PC-3 (cell line): ENCODE measurements at regions not wholly inside any gene's neighbourhood (a gene's known extent, or its start where the extent isn't known, plus 50 kb on each side); places are given as distances from the start of the nearest gene placed in this dataset.

Source experiments
- ATAC-seq: fragments of 200-7000 bp; cut with Tn5 transposase; 2 replicates; pipeline ENCODE4 v1.9.1; 2020; ENCODE audit warnings: mild to moderate bottlenecking, moderate library complexity
- BruUV-seq: library from RNA; stranded (reverse); fragments of 400-500 nt; replicated peaks from 2 replicates; lab custom pipeline; 2021; lab: Mats Ljungman, UMichigan
- CTCF ChIA-PET: fragments of 300-600 bp; sonication (Branson Sonifier 250); formaldehyde crosslinking; loops from one replicate; lab custom pipeline; 2022; ENCODE audit warnings: antibody characterized with exemption; lab: Charles Lee
- POLR2A ChIA-PET: fragments of 300-600 bp; sonication (Branson Sonifier 250); formaldehyde crosslinking; loops from one replicate; lab custom pipeline; 2022; ENCODE audit warnings: antibody characterized with exemption; ENCODE audit not compliant: unreplicated experiment; lab: Charles Lee
- DNase-seq: peaks from one replicate; pipeline ENCODE4 v3.0.0-alpha.2; 2015
- H2AFZ ChIP-seq: fragments of 300-600 bp; sonication (generic); 2 replicates; pipeline ENCODE4 v1.6.0; 2016; ENCODE audit warnings: antibody characterized with exemption, low read length
- H3F3A ChIP-seq: fragments of 300-600 bp; sonication (generic); one replicate; pipeline ENCODE4 v1.6.0; 2017; ENCODE audit warnings: antibody characterized with exemption, low read length, control low read depth, mild to moderate bottlenecking; ENCODE audit not compliant: unreplicated experiment
- H3K27ac ChIP-seq: fragments of 300-600 bp; sonication (generic); 2 replicates; pipeline ENCODE4 v1.5.1; 2016; ENCODE audit warnings: mild to moderate bottlenecking, low read length
- H3K27me3 ChIP-seq: fragments of 300-600 bp; sonication (generic); 2 replicates; pipeline ENCODE4 v1.6.1; 2016; ENCODE audit warnings: low read length, mixed read lengths
- H3K36me3 ChIP-seq: fragments of 300-600 bp; sonication (generic); 2 replicates; pipeline ENCODE4 v1.6.1; 2016; ENCODE audit warnings: low read depth, mixed run types, low read length, mixed read lengths
- H3K4me1 ChIP-seq: fragments of 300-600 bp; sonication (generic); 2 replicates; pipeline ENCODE4 v1.5.1; 2016; ENCODE audit warnings: low read length; ENCODE audit not compliant: insufficient read depth
- H3K4me2 ChIP-seq: fragments of 300-600 bp; sonication (generic); 2 replicates; pipeline ENCODE4 v1.6.0; 2016; ENCODE audit warnings: low read length
- H3K4me3 ChIP-seq: fragments of 300-600 bp; sonication (generic); 2 replicates; pipeline ENCODE4 v1.5.1; 2016; ENCODE audit warnings: mild to moderate bottlenecking, low read length, mixed read lengths
- H3K79me2 ChIP-seq: fragments of 300-600 bp; sonication (generic); 2 replicates; pipeline ENCODE4 v1.6.1; 2017; ENCODE audit warnings: low read length, mixed read lengths
- H3K9ac ChIP-seq: fragments of 300-600 bp; sonication (generic); 2 replicates; pipeline ENCODE4 v1.6.0; 2016; ENCODE audit warnings: mild to moderate bottlenecking, low read length
- H3K9me2 ChIP-seq: fragments of 300-600 bp; sonication (generic); replicated peaks from 2 replicates; pipeline ENCODE4 v1.6.1; 2016; ENCODE audit warnings: mixed run types, low read length, mixed read lengths
- H3K9me3 ChIP-seq: fragments of 300-600 bp; sonication (generic); 2 replicates; pipeline ENCODE4 v1.6.1; 2016; ENCODE audit warnings: low read length, mixed read lengths
- H4K20me1 ChIP-seq: fragments of 300-600 bp; sonication (generic); 2 replicates; pipeline ENCODE4 v1.6.1; 2016; ENCODE audit warnings: low read length, mixed read lengths
- CTCF ChIP-seq: fragments of 300-600 bp; sonication (generic); conservative IDR thresholded peaks from 2 replicates; pipeline ENCODE4 v1.5.1; 2017; ENCODE audit warnings: antibody characterized with exemption, low read depth, mild to moderate bottlenecking, low read length
- EZH2 ChIP-seq: fragments of 300-600 bp; sonication (generic); IDR thresholded peaks from one replicate; pipeline ENCODE4 v1.6.1; 2017; ENCODE audit warnings: antibody characterized with exemption, mild to moderate bottlenecking, low read length; ENCODE audit not compliant: unreplicated experiment
- EZH2phosphoT487 ChIP-seq: fragments of 300-600 bp; sonication (generic); IDR thresholded peaks from 2 replicates; pipeline ENCODE4 v1.6.1; 2018; ENCODE audit warnings: mild to moderate bottlenecking, antibody characterized with exemption, low read length, borderline replicate concordance
- intact Hi-C: fragments of 100-400 bp; cut with micrococcal nuclease; formaldehyde crosslinking; loops from 2 replicates; pipeline ENCODE4 v1.9.0; 2023

GRCh38 chr15:81785181-81785580, 260.6 kb downstream of the MEX3B start:
- Histone ChIP-seq H3F3A (no peaks in the 10 kb centered on the region), H3K27me3 (peaks cover 65% of the 10 kb centered on the region), H2AFZ (no peak overlapping the region), H3K4me3 (no peak overlapping the region), H3K9me2 (no peaks in the 10 kb centered on the region), H4K20me1 (no peaks in the 10 kb centered on the region), H3K27ac (no peak overlapping the region), H3K4me2 (no peak overlapping the region), H3K4me1 (no peaks in the 10 kb centered on the region), H3K79me2 (no peaks in the 10 kb centered on the region), H3K9me3 (no peaks in the 10 kb centered on the region), H3K36me3 (no peaks in the 10 kb centered on the region), H3K9ac (no peak overlapping the region)
- ChIA-PET CTCF (no interaction called here), POLR2A (no interaction called here)
- TF ChIP-seq EZH2phosphoT487 = no peak
- TF ChIP-seq EZH2 = no peak
- no peak for TF ChIP-seq CTCF
- intact Hi-C loops = no loop called here
- no TSS peak for BruUV-seq
- ATAC-seq (no peak), DNase-seq (no peak)

- Histone ChIP-seq H3K4me1 (no peaks in the 10 kb centered on the region), H2AFZ (no peak overlapping the region), H3K9ac (no peak overlapping the region), H4K20me1 (no peaks in the 10 kb centered on the region), H3K9me2 (no peaks in the 10 kb centered on the region), H3K4me2 (no peak overlapping the region), H3K79me2 (no peaks in the 10 kb centered on the region), H3K27ac (no peak overlapping the region), H3K9me3 (no peaks in the 10 kb centered on the region), H3K4me3 (no peak overlapping the region), H3K36me3 (no peaks in the 10 kb centered on the region), H3K27me3 (peaks cover 62% of the 10 kb centered on the region), H3F3A (no peaks in the 10 kb centered on the region)
- TF ChIP-seq EZH2phosphoT487 (no peak), CTCF (no peak)
- no TSS peak for BruUV-seq
- intact Hi-C loops = no loop called here
- CTCF ChIA-PET = no interaction called here
- no peak for DNase-seq
- POLR2A ChIA-PET = no interaction called here
- no peak for ATAC-seq
Measured at GRCh38 chr15:81784751-81785150, 261.1 kb downstream of the MEX3B start.

- ChIA-PET CTCF (no interaction called here), POLR2A (no interaction called here)
- H3K4me1 ChIP-seq = no peaks in the 10 kb centered on the region
- BruUV-seq = no TSS peak
- peaks cover 54% of the 10 kb centered on the region for H3K27me3 ChIP-seq
- no peak overlapping the region for H3K9ac ChIP-seq
- TF ChIP-seq EZH2phosphoT487 (no peak), CTCF (no peak), EZH2 (no peak)
- no peak overlapping the region for H2AFZ ChIP-seq
- no peaks in the 10 kb centered on the region for H3K36me3 ChIP-seq
- no peak overlapping the region for H3K4me3 ChIP-seq
- H3K27ac ChIP-seq = no peak overlapping the region
- no peaks in the 10 kb centered on the region for H3K9me3 ChIP-seq
- DNase-seq (no peak), ATAC-seq (no peak)
- no peaks in the 10 kb centered on the region for H4K20me1 ChIP-seq
- intact Hi-C loops = no loop called here
- no peaks in the 10 kb centered on the region for H3F3A ChIP-seq
- no peaks in the 10 kb centered on the region for H3K9me2 ChIP-seq
- H3K79me2 ChIP-seq = no peaks in the 10 kb centered on the region
- no peak overlapping the region for H3K4me2 ChIP-seq
Measured at GRCh38 chr15:81783586-81783985, 262.2 kb downstream of the MEX3B start.
